GM23338 (cell line): ENCODE measurements at regions not wholly inside any gene's neighbourhood (a gene's known extent, or its start where the extent isn't known, plus 50 kb on each side); places are given as distances from the start of the nearest gene placed in this dataset.

ENCODE experiments used
- ATAC-seq: fragments of 200-7000 bp; cut with Tn5 transposase; 3 replicates; pipeline ENCODE4 v1.9.1; 2020
- DNase-seq: peaks from one replicate; pipeline ENCODE4 v3.0.0-alpha.2; 2015; ENCODE audit warnings: low spot score
- H2AFZ ChIP-seq: fragments of 200-600 bp; sonication (generic); 2 replicates; pipeline ENCODE4 v1.8.0; 2016; ENCODE audit warnings: antibody characterized with exemption, mild to moderate bottlenecking, moderate library complexity
- H3F3A ChIP-seq: fragments of 200-600 bp; sonication (generic); replicated peaks from 2 replicates; pipeline ENCODE4 v1.8.0; 2017; ENCODE audit warnings: antibody characterized with exemption, mixed run types, low read depth
- H3K27ac ChIP-seq: fragments of 200-600 bp; sonication (generic); 2 replicates; pipeline ENCODE4 v1.6.1; 2016; ENCODE audit warnings: low read depth
- H3K27me3 ChIP-seq: fragments of 200-600 bp; sonication (generic); 2 replicates; pipeline ENCODE4 v1.8.0; 2016; ENCODE audit warnings: mild to moderate bottlenecking, mixed run types, moderate library complexity; ENCODE audit not compliant: insufficient read depth
- H3K36me3 ChIP-seq: fragments of 200-600 bp; sonication (generic); 2 replicates; pipeline ENCODE4 v1.8.0; 2016; ENCODE audit warnings: mild to moderate bottlenecking; ENCODE audit not compliant: insufficient read depth
- H3K4me1 ChIP-seq: fragments of 200-600 bp; sonication (generic); 2 replicates; pipeline ENCODE4 v1.8.0; 2016; ENCODE audit warnings: mild to moderate bottlenecking, moderate library complexity; ENCODE audit not compliant: insufficient read depth
- H3K4me2 ChIP-seq: fragments of 200-600 bp; sonication (generic); 2 replicates; pipeline ENCODE4 v1.7.1; 2017; ENCODE audit warnings: mixed run types
- H3K4me3 ChIP-seq: fragments of 200-600 bp; sonication (generic); 2 replicates; pipeline ENCODE4 v1.6.1; 2016; ENCODE audit warnings: mixed run types
- H3K79me2 ChIP-seq: fragments of 200-600 bp; sonication (generic); replicated peaks from 2 replicates; pipeline ENCODE4 v1.8.0; 2017; ENCODE audit warnings: mild to moderate bottlenecking; ENCODE audit not compliant: insufficient read depth
- H3K9me2 ChIP-seq: fragments of 200-600 bp; sonication (generic); 2 replicates; pipeline ENCODE4 v1.8.0; 2017; ENCODE audit not compliant: insufficient read depth
- H4K20me1 ChIP-seq: fragments of 200-600 bp; sonication (generic); replicated peaks from 2 replicates; pipeline ENCODE4 v1.8.0; 2017; ENCODE audit warnings: mild to moderate bottlenecking; ENCODE audit not compliant: insufficient read depth
- H3K27ac Mint-ChIP-seq: 2 replicates; pipeline ENCODE4 v1.8.0; 2020; ENCODE audit warnings: inconsistent platforms, mild to moderate bottlenecking, moderate library complexity, mixed read lengths
- H3K27me3 Mint-ChIP-seq: 3 replicates; pipeline ENCODE4 v1.8.0; 2022; ENCODE audit warnings: low read depth, mild to moderate bottlenecking, moderate library complexity, mixed read lengths, inconsistent platforms; ENCODE audit not compliant: insufficient read depth, poor library complexity
- H3K36me3 Mint-ChIP-seq: 3 replicates; pipeline ENCODE4 v1.8.0; 2021; ENCODE audit warnings: low read depth, mild to moderate bottlenecking, inconsistent platforms, moderate library complexity, mixed read lengths
- H3K4me1 Mint-ChIP-seq: 3 replicates; pipeline ENCODE4 v1.8.0; 2020; ENCODE audit warnings: mild to moderate bottlenecking, inconsistent platforms, mixed read lengths
- H3K4me3 Mint-ChIP-seq: 3 replicates; pipeline ENCODE4 v1.8.0; 2021; ENCODE audit warnings: moderate library complexity, mild to moderate bottlenecking, inconsistent platforms, mixed read lengths
- H3K9me3 Mint-ChIP-seq: 3 replicates; pipeline ENCODE4 v1.8.0; 2020; ENCODE audit warnings: moderate library complexity, mild to moderate bottlenecking, inconsistent platforms, mixed read lengths
- CREB1 ChIP-seq: fragments of 250-450 bp; sonication (Bioruptor Pico); IDR thresholded peaks from 2 replicates; pipeline ENCODE4 v1.5.0; 2020; ENCODE audit warnings: low read depth, mild to moderate bottlenecking, moderate library complexity
- EZH2 ChIP-seq: fragments of 200-600 bp; sonication (generic); IDR thresholded peaks from one replicate; pipeline ENCODE4 v1.8.0; 2017; ENCODE audit warnings: antibody characterized with exemption, mild to moderate bottlenecking, low read depth; ENCODE audit not compliant: unreplicated experiment
- JUNB ChIP-seq: IDR thresholded peaks from one replicate; pipeline ENCODE4 v1.6.1; 2016; ENCODE audit warnings: antibody characterized with exemption; ENCODE audit not compliant: unreplicated experiment
- NANOG ChIP-seq: IDR thresholded peaks from 2 replicates; pipeline ENCODE4 v1.6.1; 2016; ENCODE audit warnings: antibody characterized with exemption, borderline replicate concordance
- POLR2AphosphoS5 ChIP-seq: IDR thresholded peaks from 2 replicates; pipeline ENCODE4 v1.6.1; 2016; ENCODE audit warnings: antibody characterized with exemption, low read depth
- STAT1 ChIP-seq: IDR thresholded peaks from one replicate; pipeline ENCODE4 v1.6.1; 2016; ENCODE audit warnings: antibody characterized with exemption; ENCODE audit not compliant: unreplicated experiment
- ZNF114 ChIP-seq: fragments of 250-450 bp; sonication (Bioruptor Pico); IDR thresholded peaks from 2 replicates; pipeline ENCODE4 v1.5.0; 2020; ENCODE audit warnings: mild to moderate bottlenecking, moderate library complexity
- ZNF331 ChIP-seq: fragments of 250-450 bp; sonication (Bioruptor Pico); IDR thresholded peaks from 2 replicates; pipeline ENCODE4 v1.5.0; 2020; ENCODE audit warnings: low read depth, mild to moderate bottlenecking, moderate library complexity
- TF ChIP-seq, protein P1 (sequence below), 2 experiments: fragments of 200-600 bp in 1 of 2; sonication (generic) in 1 of 2; conservative IDR thresholded peaks; 2 replicates each; pipeline versions ENCODE4 v1.5.1 to v1.6.1; 2016 to 2017; ENCODE audit warnings: antibody characterized with exemption in 2 of 2, low read depth in 2 of 2, mild to moderate bottlenecking in 2 of 2, moderate library complexity in 1 of 2
- TF ChIP-seq, protein P2 (sequence below): IDR thresholded peaks from one replicate; pipeline ENCODE4 v1.6.1; 2018; ENCODE audit warnings: antibody characterized with exemption; ENCODE audit not compliant: unreplicated experiment
- TF ChIP-seq, protein P3 (sequence below): IDR thresholded peaks from 2 replicates; pipeline ENCODE4 v1.6.1; 2016; ENCODE audit warnings: antibody characterized with exemption

DNA sequence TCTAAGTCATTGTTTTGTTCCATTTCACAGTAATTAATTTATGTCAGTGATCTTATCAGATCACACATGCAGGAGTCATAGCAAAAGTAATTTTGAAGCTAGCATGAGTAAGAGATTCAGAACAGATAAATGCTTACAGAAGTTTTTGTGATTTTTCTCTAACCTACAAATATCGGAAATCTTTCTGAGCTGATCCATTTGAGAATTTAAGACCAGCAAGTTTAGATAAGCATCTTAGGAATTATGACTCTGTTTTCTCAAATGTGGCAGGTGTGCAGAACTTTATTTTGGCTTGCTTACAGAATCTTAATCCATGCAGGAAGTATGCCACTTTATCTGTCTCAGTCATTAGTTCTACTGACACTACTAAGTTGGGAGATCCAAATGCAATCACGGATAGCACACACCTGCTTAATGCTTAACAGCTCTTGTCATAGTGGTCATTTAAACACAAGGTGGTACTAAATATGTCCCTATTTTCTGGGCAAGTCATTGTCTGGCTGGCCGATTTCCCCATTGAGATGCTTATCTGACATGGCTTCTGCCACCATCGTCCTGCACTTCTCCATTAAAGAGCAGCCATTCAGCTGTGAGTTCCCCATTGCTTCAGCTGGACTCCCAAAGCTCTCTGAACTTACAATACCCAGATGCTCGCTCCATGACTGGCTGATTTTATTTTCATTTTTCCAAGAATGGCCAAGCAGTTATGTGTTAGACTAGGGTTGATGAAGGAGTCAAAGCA lies 305.4 kb upstream of the NUDT12 start:
- no peak for DNase-seq
- no peaks in the 10 kb centered on the region for H3K27me3 ChIP-seq
- H3K36me3 ChIP-seq: no peaks in the 10 kb centered on the region

DNA sequence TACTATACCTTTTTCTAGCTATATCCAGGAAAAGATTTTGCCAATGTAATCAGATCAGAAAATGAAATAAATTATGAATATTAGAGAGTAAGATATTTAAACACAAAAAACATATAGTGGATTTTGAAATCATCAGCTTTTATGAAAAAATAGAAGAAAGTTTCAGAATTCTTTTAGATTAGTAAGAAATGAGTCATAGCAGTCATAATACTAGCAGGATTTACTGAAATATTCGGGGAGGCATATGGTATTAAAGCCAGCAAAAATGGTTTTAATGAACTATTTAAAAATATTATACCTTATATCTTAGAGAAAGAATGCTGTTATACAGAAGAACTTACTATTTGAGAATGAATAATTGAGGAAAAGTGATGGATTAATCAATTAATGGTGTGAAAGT lies 303.6 kb upstream of the NUDT12 start:
- Histone ChIP-seq H3K79me2 (no peaks in the 10 kb centered on the region), H3K4me2 (no peak overlapping the region), H3K36me3 (no peaks in the 10 kb centered on the region), H3F3A (no peaks in the 10 kb centered on the region), H3K9me2 (no peaks in the 10 kb centered on the region), H2AFZ (no peak overlapping the region), H3K4me3 (no peak overlapping the region), H3K4me1 (no peaks in the 10 kb centered on the region), H3K27ac (no peak overlapping the region), H4K20me1 (no peaks in the 10 kb centered on the region), H3K27me3 (no peaks in the 10 kb centered on the region)
- no peak overlapping the region for H3K4me3 Mint-ChIP-seq
- no peak overlapping the region for H3K27ac Mint-ChIP-seq
- no peaks in the 10 kb centered on the region for H3K36me3 Mint-ChIP-seq
- TF ChIP-seq NANOG: no peak
- no peak for TF ChIP-seq ZNF114 (CRISPR knock-in tag)
- TF ChIP-seq, protein P1, sequence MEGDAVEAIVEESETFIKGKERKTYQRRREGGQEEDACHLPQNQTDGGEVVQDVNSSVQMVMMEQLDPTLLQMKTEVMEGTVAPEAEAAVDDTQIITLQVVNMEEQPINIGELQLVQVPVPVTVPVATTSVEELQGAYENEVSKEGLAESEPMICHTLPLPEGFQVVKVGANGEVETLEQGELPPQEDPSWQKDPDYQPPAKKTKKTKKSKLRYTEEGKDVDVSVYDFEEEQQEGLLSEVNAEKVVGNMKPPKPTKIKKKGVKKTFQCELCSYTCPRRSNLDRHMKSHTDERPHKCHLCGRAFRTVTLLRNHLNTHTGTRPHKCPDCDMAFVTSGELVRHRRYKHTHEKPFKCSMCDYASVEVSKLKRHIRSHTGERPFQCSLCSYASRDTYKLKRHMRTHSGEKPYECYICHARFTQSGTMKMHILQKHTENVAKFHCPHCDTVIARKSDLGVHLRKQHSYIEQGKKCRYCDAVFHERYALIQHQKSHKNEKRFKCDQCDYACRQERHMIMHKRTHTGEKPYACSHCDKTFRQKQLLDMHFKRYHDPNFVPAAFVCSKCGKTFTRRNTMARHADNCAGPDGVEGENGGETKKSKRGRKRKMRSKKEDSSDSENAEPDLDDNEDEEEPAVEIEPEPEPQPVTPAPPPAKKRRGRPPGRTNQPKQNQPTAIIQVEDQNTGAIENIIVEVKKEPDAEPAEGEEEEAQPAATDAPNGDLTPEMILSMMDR (conservative IDR thresholded peaks at IDR 0.05; ENCODE audit: low read depth in 2 of 2): no peak
- no peak for TF ChIP-seq POLR2AphosphoS5
- TF ChIP-seq, protein P2, sequence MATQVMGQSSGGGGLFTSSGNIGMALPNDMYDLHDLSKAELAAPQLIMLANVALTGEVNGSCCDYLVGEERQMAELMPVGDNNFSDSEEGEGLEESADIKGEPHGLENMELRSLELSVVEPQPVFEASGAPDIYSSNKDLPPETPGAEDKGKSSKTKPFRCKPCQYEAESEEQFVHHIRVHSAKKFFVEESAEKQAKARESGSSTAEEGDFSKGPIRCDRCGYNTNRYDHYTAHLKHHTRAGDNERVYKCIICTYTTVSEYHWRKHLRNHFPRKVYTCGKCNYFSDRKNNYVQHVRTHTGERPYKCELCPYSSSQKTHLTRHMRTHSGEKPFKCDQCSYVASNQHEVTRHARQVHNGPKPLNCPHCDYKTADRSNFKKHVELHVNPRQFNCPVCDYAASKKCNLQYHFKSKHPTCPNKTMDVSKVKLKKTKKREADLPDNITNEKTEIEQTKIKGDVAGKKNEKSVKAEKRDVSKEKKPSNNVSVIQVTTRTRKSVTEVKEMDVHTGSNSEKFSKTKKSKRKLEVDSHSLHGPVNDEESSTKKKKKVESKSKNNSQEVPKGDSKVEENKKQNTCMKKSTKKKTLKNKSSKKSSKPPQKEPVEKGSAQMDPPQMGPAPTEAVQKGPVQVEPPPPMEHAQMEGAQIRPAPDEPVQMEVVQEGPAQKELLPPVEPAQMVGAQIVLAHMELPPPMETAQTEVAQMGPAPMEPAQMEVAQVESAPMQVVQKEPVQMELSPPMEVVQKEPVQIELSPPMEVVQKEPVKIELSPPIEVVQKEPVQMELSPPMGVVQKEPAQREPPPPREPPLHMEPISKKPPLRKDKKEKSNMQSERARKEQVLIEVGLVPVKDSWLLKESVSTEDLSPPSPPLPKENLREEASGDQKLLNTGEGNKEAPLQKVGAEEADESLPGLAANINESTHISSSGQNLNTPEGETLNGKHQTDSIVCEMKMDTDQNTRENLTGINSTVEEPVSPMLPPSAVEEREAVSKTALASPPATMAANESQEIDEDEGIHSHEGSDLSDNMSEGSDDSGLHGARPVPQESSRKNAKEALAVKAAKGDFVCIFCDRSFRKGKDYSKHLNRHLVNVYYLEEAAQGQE: no peak
- no peak for TF ChIP-seq CREB1
- no peak for TF ChIP-seq EZH2
- TF ChIP-seq JUNB: no peak
- TF ChIP-seq, protein P3, sequence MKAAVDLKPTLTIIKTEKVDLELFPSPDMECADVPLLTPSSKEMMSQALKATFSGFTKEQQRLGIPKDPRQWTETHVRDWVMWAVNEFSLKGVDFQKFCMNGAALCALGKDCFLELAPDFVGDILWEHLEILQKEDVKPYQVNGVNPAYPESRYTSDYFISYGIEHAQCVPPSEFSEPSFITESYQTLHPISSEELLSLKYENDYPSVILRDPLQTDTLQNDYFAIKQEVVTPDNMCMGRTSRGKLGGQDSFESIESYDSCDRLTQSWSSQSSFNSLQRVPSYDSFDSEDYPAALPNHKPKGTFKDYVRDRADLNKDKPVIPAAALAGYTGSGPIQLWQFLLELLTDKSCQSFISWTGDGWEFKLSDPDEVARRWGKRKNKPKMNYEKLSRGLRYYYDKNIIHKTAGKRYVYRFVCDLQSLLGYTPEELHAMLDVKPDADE: no peak
- no peak for TF ChIP-seq ZNF331 (CRISPR knock-in tag)
- TF ChIP-seq STAT1: no peak
- H3K27me3 Mint-ChIP-seq: no peaks in the 10 kb centered on the region
- no peak for DNase-seq
- no peak for ATAC-seq
- no peaks in the 10 kb centered on the region for H3K9me3 Mint-ChIP-seq
- H3K4me1 Mint-ChIP-seq: no peaks in the 10 kb centered on the region

More for the DNA sequence above, 305.4 kb upstream of the NUDT12 start:
- Histone ChIP-seq H3K4me2 (no peak overlapping the region), H4K20me1 (no peaks in the 10 kb centered on the region), H3K4me1 (no peaks in the 10 kb centered on the region), H3K9me2 (no peaks in the 10 kb centered on the region), H2AFZ (peak overlapping the region; percentile 61; the same call in 1 of the 2 replicates), H3F3A (no peaks in the 10 kb centered on the region), H3K4me3 (no peak overlapping the region), H3K79me2 (no peaks in the 10 kb centered on the region), H3K27ac (no peak overlapping the region)
- ATAC-seq: no peak
- Mint-ChIP-seq H3K4me3 (no peak overlapping the region), H3K36me3 (no peaks in the 10 kb centered on the region), H3K27me3 (no peaks in the 10 kb centered on the region), H3K27ac (no peak overlapping the region; the same call in 1 of the 2 replicates), H3K9me3 (no peaks in the 10 kb centered on the region), H3K4me1 (no peaks in the 10 kb centered on the region)
- TF ChIP-seq STAT1 (no peak), ZNF331 (CRISPR knock-in tag) (no peak), CREB1 (no peak), JUNB (no peak), ZNF114 (CRISPR knock-in tag) (no peak), EZH2 (no peak)
- TF ChIP-seq, protein P2: no peak
